SK-N-SH (cell line): ENCODE measurements at regions not wholly inside any gene's neighbourhood (a gene's known extent, or its start where the extent isn't known, plus 50 kb on each side); places are given as distances from the start of the nearest gene placed in this dataset.

Source experiments
- CTCF ChIP-seq: fragments of 200-600 bp; sonication (generic); IDR thresholded peaks from 2 replicates; pipeline ENCODE4 v1.6.1; 2017; ENCODE audit warnings: antibody characterized with exemption, mild to moderate bottlenecking, moderate library complexity
- SMC3 ChIP-seq: IDR thresholded peaks from 2 replicates; pipeline ENCODE4 v1.6.1; 2012; ENCODE audit warnings: low read depth, low read length, improper control_type of control experiment

DNA sequence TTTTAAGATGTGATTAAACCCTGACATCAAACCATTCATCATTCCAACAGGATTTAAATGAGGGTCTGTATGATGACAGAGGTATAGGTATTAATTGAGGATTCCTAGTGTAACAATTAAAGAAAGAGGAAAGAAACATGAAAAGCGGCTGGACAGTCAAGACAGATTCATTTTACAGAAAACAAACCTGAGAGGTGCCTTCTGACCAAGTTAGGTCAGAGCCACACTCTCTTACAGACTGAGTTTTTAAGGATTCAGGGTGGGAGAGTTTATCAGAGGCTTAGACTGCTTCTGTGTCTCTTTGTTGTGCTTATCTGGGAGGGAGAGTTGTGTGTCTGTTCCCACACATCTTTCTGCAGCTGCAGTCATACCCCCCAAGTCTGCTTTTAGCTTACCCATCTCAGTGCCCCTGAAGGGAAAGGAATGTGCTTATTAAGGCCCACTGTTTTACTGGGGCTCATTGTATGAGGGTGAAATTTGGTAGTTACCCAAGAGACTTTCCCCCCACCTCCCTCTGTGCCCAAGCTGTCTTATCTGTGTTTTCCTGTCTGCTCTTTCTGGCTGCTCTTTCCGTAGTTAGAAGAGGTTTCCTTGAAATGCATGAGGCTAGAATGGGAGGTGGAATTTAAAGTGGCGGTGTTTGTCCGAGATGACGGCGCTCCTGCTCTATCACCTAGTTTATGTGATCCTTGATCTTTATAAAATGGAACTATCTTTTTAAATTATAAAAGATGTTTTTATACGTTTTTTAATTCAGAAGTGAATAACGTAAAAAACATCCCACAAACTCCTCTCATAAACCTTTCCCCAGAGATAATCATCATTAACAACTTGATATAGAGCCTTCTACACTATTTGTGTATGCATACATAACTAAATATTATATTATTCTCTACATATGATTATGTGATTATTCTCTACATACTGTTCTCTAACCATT, 96.0 kb upstream of the TNFSF4 start:
- TF ChIP-seq SMC3 (no peak), CTCF (no peak)
